ENCODE measurements at regions not wholly inside any gene's neighbourhood (a gene's known extent, or its start where the extent isn't known, plus 50 kb on each side); places are given as distances from the start of the nearest gene placed in this dataset.

GRCh38 chr9:129513282-129513681 is 107.6 kb downstream of the C9orf50 start:
- TF ChIP-seq CTCF (IDR thresholded peaks at IDR 0.05; ENCODE audit: low read depth, low read length) (no peak), EZH2phosphoT487 (IDR thresholded peaks at IDR 0.05; ENCODE audit: low read depth) (no peak)
